NOMO-1 treated with dmso at 0.1 percent for 144 hours (cell line): ENCODE measurements at regions not wholly inside any gene's neighbourhood (a gene's known extent, or its start where the extent isn't known, plus 50 kb on each side); places are given as distances from the start of the nearest gene placed in this dataset.
"Not testable (repeated sequence)": the region's sequence is repeated elsewhere in the genome, so short reads cannot be mapped to it uniquely, and the experiment has no call there.

Experiments used
- DNase-seq: peaks from one replicate; lab custom pipeline; 2025; ENCODE audit not compliant: unreplicated experiment; lab: John Stamatoyannopoulos, UW

DNA sequence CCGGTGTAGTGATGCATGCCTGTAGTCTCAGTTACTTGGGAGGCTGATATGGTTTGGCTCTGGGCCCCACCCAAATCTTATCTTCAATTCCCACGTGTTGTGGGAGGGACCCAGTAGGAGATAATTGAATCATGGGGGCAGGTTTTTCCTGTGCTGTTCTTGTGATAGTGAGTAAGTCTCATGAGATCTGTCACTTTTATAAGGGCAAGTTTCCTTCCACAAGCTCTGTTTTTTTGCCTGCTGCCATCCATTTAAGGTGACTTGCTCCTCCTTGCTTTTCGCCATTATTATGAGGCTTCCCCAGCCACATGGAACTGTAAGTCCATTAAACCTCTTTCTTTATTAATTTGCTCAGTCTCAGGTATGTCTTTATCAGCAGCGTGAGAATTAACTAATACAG lies 566.7 kb upstream of the NECTIN3 start:
- no peak for DNase-seq

- DNase-seq, result no peak
Observed at GRCh38 chr3:110506890-110507289, 564.7 kb upstream of the NECTIN3 start.

DNA sequence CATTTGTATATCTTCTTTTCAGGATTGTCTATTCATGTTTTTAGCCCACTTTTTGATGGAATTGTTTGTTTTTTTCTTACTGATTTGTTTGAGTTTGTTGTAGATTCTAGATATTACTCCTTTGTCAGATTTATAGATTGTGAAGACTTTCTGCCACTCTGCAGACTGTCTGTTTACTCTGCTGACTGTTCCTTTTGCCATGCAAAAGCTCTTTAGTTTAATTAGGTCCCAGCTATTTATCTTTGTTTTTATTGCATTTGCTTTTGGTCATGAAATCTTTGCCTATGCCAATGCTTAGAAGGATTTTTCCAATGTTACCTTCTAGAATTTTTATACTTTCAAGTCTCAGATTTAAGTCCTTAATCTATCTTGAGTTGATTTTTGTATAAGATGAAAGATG lies 564.0 kb upstream of the NECTIN3 start:
- not testable (repeated sequence) for DNase-seq

DNA sequence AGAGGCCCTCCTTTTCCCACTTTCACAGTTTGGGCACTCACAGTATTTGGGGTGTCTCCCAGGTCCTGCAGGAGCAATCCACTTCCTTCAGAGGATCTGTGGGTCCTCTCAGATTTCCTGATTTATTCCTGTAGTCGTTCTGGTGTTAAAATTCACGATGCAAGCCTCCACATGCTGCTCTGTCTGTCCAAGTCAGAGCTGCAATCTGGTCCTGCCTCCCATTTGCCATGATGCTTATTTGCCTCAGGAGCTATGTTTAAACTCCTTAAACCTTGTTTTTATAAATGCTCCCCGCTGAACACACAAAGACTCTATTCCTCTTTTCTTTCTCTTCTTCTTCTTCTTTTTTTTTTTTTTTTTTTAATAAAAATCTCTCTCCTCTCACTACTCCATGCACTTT lies 558.7 kb upstream of the NECTIN3 start:
- DNase-seq, result no peak

GRCh38 chr3:110518031-110518430 lies 553.6 kb upstream of the NECTIN3 start:
- DNase-seq, result no peak

DNA sequence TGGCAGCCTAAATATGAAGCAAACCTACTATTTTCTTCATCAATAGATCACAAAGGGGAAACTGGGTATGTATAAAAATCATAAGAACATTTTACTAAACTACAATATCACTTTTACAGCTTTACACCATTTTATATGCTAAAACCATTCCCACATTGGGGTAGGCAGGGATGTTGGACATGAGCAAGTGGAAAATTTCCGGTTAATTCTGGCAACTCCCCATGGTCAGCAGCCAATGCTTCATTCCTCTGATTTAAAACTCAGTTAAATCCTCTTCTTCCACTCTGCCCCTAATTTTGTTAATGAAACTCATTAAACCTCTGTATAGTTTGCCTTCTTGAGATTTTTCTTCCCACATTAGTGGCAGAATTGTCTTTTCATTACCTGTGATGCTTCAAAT lies 552.5 kb upstream of the NECTIN3 start:
- no peak for DNase-seq

DNA sequence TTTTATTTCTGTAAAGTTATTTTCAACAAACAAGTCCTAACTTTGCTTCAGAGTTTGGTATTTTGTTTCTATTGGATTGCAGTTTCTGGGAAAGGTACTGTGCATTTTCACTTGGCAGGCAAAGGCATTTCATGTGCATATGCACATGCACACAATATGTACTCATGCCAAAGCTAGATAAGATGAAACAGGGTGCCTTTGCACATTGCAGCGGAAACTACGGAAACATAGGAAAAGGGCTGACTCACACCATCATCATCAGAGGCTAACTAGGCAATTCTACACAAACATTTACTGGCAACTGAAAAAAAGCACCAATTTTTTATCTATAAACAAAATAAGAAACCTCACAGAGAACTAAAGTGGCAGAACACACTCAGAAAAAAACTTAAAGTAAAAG lies 550.6 kb upstream of the NECTIN3 start:
- DNase-seq, result no peak

DNA sequence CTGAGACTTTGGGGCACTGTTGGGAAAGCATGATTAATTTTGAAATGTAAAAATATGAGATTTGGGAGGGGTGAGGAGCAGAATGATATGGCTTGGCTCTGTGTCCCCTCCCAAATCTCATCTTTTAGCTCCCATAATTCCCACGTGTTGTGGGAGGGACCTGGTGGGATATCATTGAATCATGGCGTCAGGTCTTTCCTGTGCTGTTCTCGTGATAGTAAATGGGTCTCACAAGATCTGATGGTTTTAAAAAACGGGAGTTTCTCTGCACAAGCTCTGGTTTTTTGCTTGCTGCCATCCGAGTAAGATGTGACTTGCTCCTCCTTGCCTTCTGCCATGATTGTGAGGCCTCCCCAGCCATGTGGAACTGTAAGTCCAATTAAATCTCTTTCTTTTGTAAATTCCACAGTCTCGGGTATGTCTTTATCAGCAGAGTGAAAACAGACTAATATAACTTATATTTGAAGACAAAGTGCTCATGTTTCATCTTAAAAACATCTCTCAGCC lies 546.0 kb upstream of the NECTIN3 start:
- not testable (repeated sequence) for DNase-seq

DNA sequence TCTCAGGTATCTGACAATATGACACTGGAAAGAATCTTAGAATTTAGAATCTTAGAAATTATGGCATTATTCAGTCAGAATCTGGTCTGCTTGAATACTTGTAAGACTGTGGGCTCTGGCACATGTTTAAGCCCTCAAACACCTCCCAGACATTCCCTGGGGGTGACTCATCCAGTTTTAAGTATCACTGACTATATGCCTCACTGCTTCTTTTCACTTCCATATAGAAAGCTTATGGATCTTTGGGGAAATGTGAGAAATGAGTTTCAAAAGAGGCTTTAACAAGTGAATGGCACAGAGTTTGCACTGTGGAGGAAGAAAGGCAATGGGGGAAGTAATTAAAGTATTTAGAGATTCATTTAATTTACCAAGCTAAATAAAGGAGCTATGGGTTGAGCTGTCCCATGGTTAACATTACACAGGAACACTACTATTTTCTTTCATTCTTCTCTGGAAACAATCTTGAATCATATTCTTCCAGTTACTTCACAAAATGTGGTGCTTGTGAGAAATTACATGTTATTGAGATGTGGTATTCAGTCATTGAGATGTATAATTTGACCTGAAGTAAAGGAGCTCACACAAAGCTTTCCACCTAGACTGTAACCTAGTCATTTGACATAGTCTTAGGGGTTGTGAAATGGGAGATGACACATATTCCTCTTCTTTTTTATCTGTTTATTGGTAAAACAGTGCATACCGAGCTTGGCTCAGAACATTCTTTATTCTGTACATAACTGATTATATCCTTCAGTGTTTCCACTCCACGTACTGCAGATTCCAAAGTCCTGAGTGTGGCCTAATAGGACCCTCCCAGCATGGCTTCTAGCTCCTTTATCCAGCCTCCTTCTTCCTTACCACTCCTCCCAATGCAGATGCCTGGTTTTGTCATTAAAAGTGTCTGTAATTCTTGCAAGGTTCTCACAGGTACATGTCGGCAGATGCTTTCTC lies 544.6 kb upstream of the NECTIN3 start:
- no peak for DNase-seq

GRCh38 chr3:110528305-110529121 lies 543.1 kb upstream of the NECTIN3 start:
- no peak for DNase-seq

GRCh38 chr3:110530902-110531301 lies 540.7 kb upstream of the NECTIN3 start:
- no peak for DNase-seq

DNA sequence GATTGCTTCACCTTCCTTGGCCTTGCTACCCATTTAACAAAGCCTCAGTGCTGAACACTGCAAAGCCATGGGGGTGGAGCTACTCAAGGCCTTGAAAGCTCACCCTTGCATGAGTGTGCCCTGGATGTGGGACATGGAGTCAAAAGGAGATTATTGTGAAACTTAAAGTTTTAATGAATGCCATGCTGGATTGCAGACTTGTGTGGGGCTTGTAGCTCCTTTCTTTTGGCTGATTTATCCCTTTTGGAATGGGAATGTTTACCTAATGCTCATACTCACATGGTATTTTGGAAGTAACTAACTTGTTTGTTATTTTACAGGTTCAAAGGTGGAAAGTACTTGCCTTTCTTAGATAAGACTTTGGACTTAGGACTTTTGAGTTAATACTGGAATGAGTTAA lies 538.5 kb upstream of the NECTIN3 start:
- DNase-seq, result no peak

DNA sequence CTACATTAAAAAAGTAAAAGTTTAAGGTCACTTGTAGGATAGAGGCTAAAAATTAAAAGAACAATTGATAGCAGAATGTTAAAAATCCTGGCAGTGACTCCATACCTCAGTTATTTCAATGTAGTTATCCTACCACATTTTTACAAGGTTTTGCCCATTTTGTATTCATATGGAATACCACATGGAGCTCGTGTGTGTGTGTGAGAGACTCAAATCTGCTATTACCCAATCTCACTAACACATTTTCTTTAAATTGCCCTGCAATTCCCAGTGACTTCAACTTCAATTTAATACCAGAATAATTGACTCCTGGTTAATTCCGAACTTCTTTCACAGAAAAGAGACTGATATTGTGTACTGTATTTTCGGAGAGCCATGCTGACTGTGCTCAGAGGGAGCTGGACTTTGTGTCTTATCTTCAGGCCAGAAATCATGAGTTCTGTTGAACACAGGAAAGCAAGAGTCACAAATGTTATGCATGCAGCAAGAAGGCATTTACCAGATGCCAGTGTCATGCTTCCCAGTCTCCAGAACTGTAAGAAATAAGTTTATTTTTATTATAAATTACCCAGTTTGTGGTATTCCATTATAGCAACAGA lies 529.0 kb upstream of the NECTIN3 start:
- DNase-seq, result no peak

DNA sequence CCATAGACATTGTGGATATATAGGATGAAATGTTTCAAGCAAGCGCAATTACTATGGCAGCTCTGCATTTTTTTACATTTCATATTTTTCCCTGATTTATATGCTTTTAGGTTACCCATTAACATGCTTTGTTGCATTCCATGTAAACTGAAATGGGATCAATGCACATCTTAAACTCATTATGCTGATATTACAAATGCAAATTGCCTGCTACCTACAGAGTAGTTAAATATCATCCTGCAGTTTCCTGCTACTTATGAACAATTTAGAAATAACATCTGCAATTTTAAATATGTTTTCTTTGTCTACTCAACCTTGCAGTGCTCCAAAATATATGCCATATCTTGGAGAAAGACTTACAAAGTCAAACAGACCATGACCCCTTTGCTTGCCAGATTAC lies 526.9 kb upstream of the NECTIN3 start:
- DNase-seq, result no peak

GRCh38 chr3:110550511-110550910 lies 521.1 kb upstream of the NECTIN3 start:
- no peak for DNase-seq

- no peak for DNase-seq
Observed at GRCh38 chr3:110562621-110563020, 509.0 kb upstream of the NECTIN3 start.

GRCh38 chr3:110564674-110565073 lies 506.9 kb upstream of the NECTIN3 start:
- DNase-seq, result no peak

GRCh38 chr3:110567029-110567428 lies 504.6 kb upstream of the NECTIN3 start:
- DNase-seq, result no peak

GRCh38 chr3:110568246-110568645 lies 503.4 kb upstream of the NECTIN3 start:
- DNase-seq, result no peak

- no peak for DNase-seq
Observed at GRCh38 chr3:110569073-110569472, 502.5 kb upstream of the NECTIN3 start.

- no peak for DNase-seq
Observed at GRCh38 chr3:110575702-110576101, 495.9 kb upstream of the NECTIN3 start.
